GM19395 (cell line): ENCODE measurements at regions not wholly inside any gene's neighbourhood (a gene's known extent, or its start where the extent isn't known, plus 50 kb on each side); places are given as distances from the start of the nearest gene placed in this dataset.
"Not testable (repeated sequence)": the region's sequence is repeated elsewhere in the genome, so short reads cannot be mapped to it uniquely, and the experiment has no call there.

Experiments
- ATAC-seq: cut with Tn5 transposase; IDR thresholded peaks from one replicate; pipeline ENCODE4 v1.9.1; 2021; ENCODE audit warnings: mild to moderate bottlenecking, moderate library complexity; ENCODE audit not compliant: unreplicated experiment

- ATAC-seq, result no peak
Observed at GRCh38 chr2:67614454-67614853, 217.3 kb downstream of the ETAA1 start.

- peak; percentile 75 for ATAC-seq
Observed at GRCh38 chr2:67616749-67617148, 219.6 kb downstream of the ETAA1 start.

- no peak for ATAC-seq
Observed at GRCh38 chr2:67619204-67619603, 222.1 kb downstream of the ETAA1 start.

GRCh38 chr2:67623741-67624140, 226.6 kb downstream of the ETAA1 start:
- ATAC-seq, result not testable (repeated sequence)

GRCh38 chr2:67625178-67625577, 228.0 kb downstream of the ETAA1 start:
- ATAC-seq, result no peak

GRCh38 chr2:67625690-67626475, 228.8 kb downstream of the ETAA1 start:
- ATAC-seq, result no peak

- no peak for ATAC-seq
Observed at GRCh38 chr2:67626656-67627055, 229.5 kb downstream of the ETAA1 start.

GRCh38 chr2:67627456-67628207, 230.5 kb downstream of the ETAA1 start:
- no peak for ATAC-seq

- ATAC-seq, result no peak
Observed at GRCh38 chr2:67628892-67629291, 231.8 kb downstream of the ETAA1 start.

- no peak for ATAC-seq
Observed at GRCh38 chr2:67631483-67631882, 234.3 kb downstream of the ETAA1 start.

- no peak for ATAC-seq
Observed at GRCh38 chr2:67633212-67633856, 236.2 kb downstream of the ETAA1 start.

- ATAC-seq, result no peak
Observed at GRCh38 chr2:67638146-67638545, 241.0 kb downstream of the ETAA1 start.

- no peak for ATAC-seq
Observed at GRCh38 chr2:67641312-67642045, 244.3 kb downstream of the ETAA1 start.

GRCh38 chr2:67642046-67642382, 244.9 kb downstream of the ETAA1 start:
- no peak for ATAC-seq

GRCh38 chr2:67642961-67643360, 245.8 kb downstream of the ETAA1 start:
- no peak for ATAC-seq

- no peak for ATAC-seq
Observed at GRCh38 chr2:67645280-67646138, 248.4 kb downstream of the ETAA1 start.

- ATAC-seq, result no peak
Observed at GRCh38 chr2:67646714-67647333, 249.7 kb downstream of the ETAA1 start.

- ATAC-seq, result no peak
Observed at GRCh38 chr2:67649331-67650261, 252.5 kb downstream of the ETAA1 start.
